BLaER1 (cell line): ENCODE measurements at regions not wholly inside any gene's neighbourhood (a gene's known extent, or its start where the extent isn't known, plus 50 kb on each side); places are given as distances from the start of the nearest gene placed in this dataset.

Experiments
- H3K27ac ChIP-seq: shearing (Covaris generic); formaldehyde crosslinking; 2 replicates; pipeline ENCODE4 v1.8.1; 2022
- H3K27me3 ChIP-seq: shearing (Covaris generic); formaldehyde crosslinking; 2 replicates; pipeline ENCODE4 v1.8.1; 2022
- H3K36me3 ChIP-seq: shearing (Covaris generic); formaldehyde crosslinking; 2 replicates; pipeline ENCODE4 v1.8.1; 2022
- H3K4me1 ChIP-seq: shearing (Covaris generic); formaldehyde crosslinking; 2 replicates; pipeline ENCODE4 v1.8.1; 2022
- H3K4me2 ChIP-seq: shearing (Covaris generic); formaldehyde crosslinking; 2 replicates; pipeline ENCODE4 v1.8.1; 2022
- H3K4me3 ChIP-seq: shearing (Covaris generic); formaldehyde crosslinking; 2 replicates; pipeline ENCODE4 v1.8.1; 2022
- H3K9ac ChIP-seq: shearing (Covaris generic); formaldehyde crosslinking; 2 replicates; pipeline ENCODE4 v1.8.1; 2022
- H3K9me3 ChIP-seq: shearing (Covaris generic); formaldehyde crosslinking; 2 replicates; pipeline ENCODE4 v1.8.1; 2022
- H4K20me1 ChIP-seq: shearing (Covaris generic); formaldehyde crosslinking; 2 replicates; pipeline ENCODE4 v1.8.1; 2022
- Cebpa-rat ChIP-seq: shearing (Covaris generic); IDR thresholded peaks from 2 replicates; pipeline ENCODE4 v1.8.1; 2022

- TF ChIP-seq Cebpa-rat: no peak
- H3K36me3 ChIP-seq: no peaks in the 10 kb centered on the region
- peak overlapping the region; percentile 20; the same call in 1 of the 2 replicates for H3K4me2 ChIP-seq
- H4K20me1 ChIP-seq: no peaks in the 10 kb centered on the region
- peaks cover 27% of the 10 kb centered on the region for H3K4me1 ChIP-seq
- no peak overlapping the region for H3K4me3 ChIP-seq
- no peaks in the 10 kb centered on the region for H3K27me3 ChIP-seq
- H3K9me3 ChIP-seq: no peaks in the 10 kb centered on the region
- no peak overlapping the region for H3K9ac ChIP-seq
- H3K27ac ChIP-seq: no peak overlapping the region
Observed at GRCh38 chr15:66646799-66647198, 55.2 kb upstream of the SMAD6 start.

DNA sequence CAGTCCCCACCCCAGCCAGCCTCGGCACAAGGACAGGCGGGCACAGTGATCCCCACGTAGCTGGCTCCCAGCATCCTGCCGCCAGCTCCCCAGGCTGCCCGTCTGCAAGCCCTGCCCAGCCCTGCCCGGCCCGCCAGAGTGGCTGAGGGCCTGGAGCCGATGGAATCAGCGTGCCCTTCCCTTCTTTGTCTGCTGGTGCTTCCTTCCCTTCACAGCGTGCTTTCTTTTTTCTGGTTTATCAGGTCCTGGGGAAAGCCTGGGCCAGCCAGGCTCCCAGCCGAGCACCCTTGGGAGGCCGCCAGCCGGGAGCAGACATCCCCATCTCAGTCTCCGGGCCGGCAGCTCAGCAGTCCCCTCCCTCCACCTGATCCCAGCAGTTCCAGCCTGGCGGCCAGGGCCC lies 54.7 kb upstream of the SMAD6 start:
- no peak for TF ChIP-seq Cebpa-rat
- no peaks in the 10 kb centered on the region for H3K36me3 ChIP-seq
- peak overlapping the region; percentile 67 for H3K4me2 ChIP-seq
- H3K4me3 ChIP-seq: no peak overlapping the region
- H3K9me3 ChIP-seq: no peaks in the 10 kb centered on the region
- H3K27ac ChIP-seq: no peak overlapping the region
- H3K4me1 ChIP-seq: peaks cover 25% of the 10 kb centered on the region
- H4K20me1 ChIP-seq: no peaks in the 10 kb centered on the region
- H3K27me3 ChIP-seq: no peaks in the 10 kb centered on the region
- 0 out of 2 replicates have a peak overlapping the region, but pooled peaks have one; percentile 19 for H3K9ac ChIP-seq

GRCh38 chr15:66648588-66648987 lies 53.4 kb upstream of the SMAD6 start:
- no peaks in the 10 kb centered on the region for H4K20me1 ChIP-seq
- no peak overlapping the region for H3K4me2 ChIP-seq
- TF ChIP-seq Cebpa-rat: no peak
- H3K27me3 ChIP-seq: peaks cover 3% of the 10 kb centered on the region
- no peaks in the 10 kb centered on the region for H3K36me3 ChIP-seq
- H3K27ac ChIP-seq: no peak overlapping the region
- H3K4me3 ChIP-seq: no peak overlapping the region
- no peak overlapping the region for H3K9ac ChIP-seq
- H3K9me3 ChIP-seq: no peaks in the 10 kb centered on the region
- peaks cover 25% of the 10 kb centered on the region for H3K4me1 ChIP-seq

GRCh38 chr15:66649235-66649984 lies 52.6 kb upstream of the SMAD6 start:
- no peak overlapping the region for H3K4me3 ChIP-seq
- H3K36me3 ChIP-seq: no peaks in the 10 kb centered on the region
- no peaks in the 10 kb centered on the region for H4K20me1 ChIP-seq
- H3K9ac ChIP-seq: no peak overlapping the region
- peaks cover 31% of the 10 kb centered on the region for H3K4me1 ChIP-seq
- H3K4me2 ChIP-seq: no peak overlapping the region
- no peaks in the 10 kb centered on the region for H3K9me3 ChIP-seq
- H3K27ac ChIP-seq: no peak overlapping the region
- H3K27me3 ChIP-seq: peaks cover 11% of the 10 kb centered on the region
- TF ChIP-seq Cebpa-rat: no peak

- H3K27ac ChIP-seq: no peak overlapping the region
- peaks cover 41% of the 10 kb centered on the region for H3K4me1 ChIP-seq
- H3K4me3 ChIP-seq: no peak overlapping the region
- H3K4me2 ChIP-seq: no peak overlapping the region
- H3K27me3 ChIP-seq: peaks cover 21% of the 10 kb centered on the region
- H3K9me3 ChIP-seq: no peaks in the 10 kb centered on the region
- no peak for TF ChIP-seq Cebpa-rat
- H3K9ac ChIP-seq: no peak overlapping the region
- no peaks in the 10 kb centered on the region for H3K36me3 ChIP-seq
- no peaks in the 10 kb centered on the region for H4K20me1 ChIP-seq
Observed at GRCh38 chr15:66650433-66650832, 51.6 kb upstream of the SMAD6 start.

- H3K9ac ChIP-seq: no peak overlapping the region
- H3K9me3 ChIP-seq: no peaks in the 10 kb centered on the region
- H3K4me1 ChIP-seq: peaks cover 44% of the 10 kb centered on the region
- no peak overlapping the region for H3K27ac ChIP-seq
- TF ChIP-seq Cebpa-rat: no peak
- H3K4me3 ChIP-seq: no peak overlapping the region
- H3K27me3 ChIP-seq: peaks cover 29% of the 10 kb centered on the region
- H4K20me1 ChIP-seq: no peaks in the 10 kb centered on the region
- H3K4me2 ChIP-seq: no peak overlapping the region
- H3K36me3 ChIP-seq: no peaks in the 10 kb centered on the region
Observed at GRCh38 chr15:66651198-66651597, 50.8 kb upstream of the SMAD6 start.

GRCh38 chr15:66651913-66652642 lies 50.0 kb upstream of the SMAD6 start:
- Histone ChIP-seq H3K36me3 (no peaks in the 10 kb centered on the region), H3K27ac (no peak overlapping the region), H3K27me3 (peaks cover 34% of the 10 kb centered on the region), H3K4me1 (peaks cover 37% of the 10 kb centered on the region), H3K9ac (no peak overlapping the region), H3K4me3 (no peak overlapping the region), H4K20me1 (no peaks in the 10 kb centered on the region), H3K4me2 (no peak overlapping the region), H3K9me3 (no peaks in the 10 kb centered on the region)
- TF ChIP-seq Cebpa-rat: no peak
